Activated CD4-positive, alpha-beta T cell treated with anti-CD3 and anti-CD28 coated beads for 36 hours (primary cell): ENCODE measurements at regions not wholly inside any gene's neighbourhood (a gene's known extent, or its start where the extent isn't known, plus 50 kb on each side); places are given as distances from the start of the nearest gene placed in this dataset.
"Not testable (repeated sequence)": the region's sequence is repeated elsewhere in the genome, so short reads cannot be mapped to it uniquely, and the experiment has no call there.

Source experiments
- ATAC-seq: fragments of 200-7000 bp; cut with Tn5 transposase; one replicate; pipeline ENCODE4 v1.10.0; 2021; ENCODE audit warnings: mild to moderate bottlenecking, moderate library complexity
- CTCF ChIA-PET: fragments of 350-600 bp; sonication (Branson Sonifier 250); formaldehyde crosslinking; loops from one replicate; lab custom pipeline; 2021; ENCODE audit warnings: antibody characterized with exemption; lab: Charles Lee
- POLR2A ChIA-PET: fragments of 350-600 bp; sonication (Branson Sonifier 250); formaldehyde crosslinking; loops from one replicate; lab custom pipeline; 2021; ENCODE audit warnings: antibody characterized with exemption, inconsistent platforms; lab: Charles Lee
- DNase-seq: peaks from one replicate; pipeline ENCODE4 v3.0.0-alpha.2; 2020
- H3K27ac Mint-ChIP-seq: one replicate; pipeline ENCODE4 v1.8.0; 2021; ENCODE audit warnings: mixed read lengths
- H3K27me3 Mint-ChIP-seq: one replicate; pipeline ENCODE4 v1.8.0; 2021; ENCODE audit warnings: mixed read lengths
- H3K36me3 Mint-ChIP-seq: one replicate; pipeline ENCODE4 v1.8.0; 2021; ENCODE audit warnings: low read depth, mixed read lengths
- H3K4me1 Mint-ChIP-seq: one replicate; pipeline ENCODE4 v1.8.0; 2021; ENCODE audit warnings: mixed read lengths
- H3K4me3 Mint-ChIP-seq: one replicate; pipeline ENCODE4 v1.8.0; 2021; ENCODE audit warnings: mild to moderate bottlenecking, moderate library complexity, mixed read lengths
- H3K9me3 Mint-ChIP-seq: one replicate; pipeline ENCODE4 v1.8.0; 2021; ENCODE audit warnings: low read depth, mixed read lengths
- intact Hi-C, 2 experiments: fragments of 100-400 bp; cut with DNase I in 1 of 2; cut with micrococcal nuclease in 1 of 2; formaldehyde crosslinking; loops; one replicate each; pipeline versions ENCODE4 v1.14.2 to v1.15.1; 2022 to 2024; cut with DNase I, micrococcal nuclease

- H3K27ac Mint-ChIP-seq = no peak overlapping the region
- CTCF ChIA-PET = no interaction called here
- no peaks in the 10 kb centered on the region for H3K36me3 Mint-ChIP-seq
These were observed 131.5 kb downstream of the CCDC74A start for GRCh38 chr2:131659168-131659572.

GRCh38 chr2:131661101-131661782 lies 133.6 kb downstream of the CCDC74A start:
- POLR2A ChIA-PET, H3K36me3 Mint-ChIP-seq, ATAC-seq, H3K4me1 Mint-ChIP-seq, DNase-seq, H3K4me3 Mint-ChIP-seq, H3K27ac Mint-ChIP-seq, intact Hi-C loops, H3K9me3 Mint-ChIP-seq: not testable (repeated sequence)
- CTCF ChIA-PET = interaction anchor here (0.7 to 1.1 kb wide), 2 partner anchors 11 to 19 kb away, joined by 3 to 4 read pairs; no protein-coding TSS in a partner anchor
- peaks cover 32% of the 10 kb centered on the region for H3K27me3 Mint-ChIP-seq

More at GRCh38 chr2:131659168-131659572, 131.5 kb downstream of the CCDC74A start:
- Mint-ChIP-seq H3K4me3 (no peak overlapping the region), H3K27me3 (peaks cover 28% of the 10 kb centered on the region), H3K9me3 (no peaks in the 10 kb centered on the region), H3K4me1 (no peaks in the 10 kb centered on the region)
- ATAC-seq (no peak), DNase-seq (no peak)
- intact Hi-C loops = no loop called here
- POLR2A ChIA-PET = no interaction called here

- DNase-seq, ATAC-seq, H3K4me1 Mint-ChIP-seq, POLR2A ChIA-PET, intact Hi-C loops, H3K27ac Mint-ChIP-seq, H3K4me3 Mint-ChIP-seq, H3K36me3 Mint-ChIP-seq, H3K9me3 Mint-ChIP-seq: not testable (repeated sequence)
- peaks cover 33% of the 10 kb centered on the region for H3K27me3 Mint-ChIP-seq
- CTCF ChIA-PET = interaction anchor here (1.1 kb wide), 1 partner anchor 10 kb away, joined by 4 read pairs; no protein-coding TSS in a partner anchor
These were observed 134.3 kb downstream of the CCDC74A start for GRCh38 chr2:131661884-131662535.

- intact Hi-C loops, H3K36me3 Mint-ChIP-seq, ATAC-seq, DNase-seq, CTCF ChIA-PET, H3K9me3 Mint-ChIP-seq, H3K4me1 Mint-ChIP-seq, H3K4me3 Mint-ChIP-seq, H3K27ac Mint-ChIP-seq, POLR2A ChIA-PET: not testable (repeated sequence)
- peaks cover 33% of the 10 kb centered on the region for H3K27me3 Mint-ChIP-seq
These were observed 135.8 kb downstream of the CCDC74A start for GRCh38 chr2:131663501-131663900.

- H3K36me3 Mint-ChIP-seq, ATAC-seq, H3K4me3 Mint-ChIP-seq, H3K27ac Mint-ChIP-seq, POLR2A ChIA-PET, DNase-seq, H3K4me1 Mint-ChIP-seq, intact Hi-C loops, CTCF ChIA-PET, H3K9me3 Mint-ChIP-seq: not testable (repeated sequence)
- peaks cover 36% of the 10 kb centered on the region for H3K27me3 Mint-ChIP-seq
These were observed 138.0 kb downstream of the CCDC74A start for GRCh38 chr2:131665716-131666115.

GRCh38 chr2:131668794-131669540 lies 141.3 kb downstream of the CCDC74A start:
- peaks cover 23% of the 10 kb centered on the region for H3K27me3 Mint-ChIP-seq
- ATAC-seq, H3K4me1 Mint-ChIP-seq, POLR2A ChIA-PET, H3K4me3 Mint-ChIP-seq, CTCF ChIA-PET, DNase-seq, H3K36me3 Mint-ChIP-seq, H3K9me3 Mint-ChIP-seq, intact Hi-C loops, H3K27ac Mint-ChIP-seq: not testable (repeated sequence)

GRCh38 chr2:131671841-131672470 lies 144.3 kb downstream of the CCDC74A start:
- DNase-seq, POLR2A ChIA-PET, H3K27ac Mint-ChIP-seq, ATAC-seq, H3K9me3 Mint-ChIP-seq, H3K4me1 Mint-ChIP-seq, H3K4me3 Mint-ChIP-seq, H3K36me3 Mint-ChIP-seq: not testable (repeated sequence)
- CTCF ChIA-PET = interaction anchor here (0.9 to 4.3 kb wide), 9 partner anchors 10 to 518 kb away, joined by 3 to 19 read pairs (median 4); no protein-coding TSS in a partner anchor
- peaks cover 25% of the 10 kb centered on the region for H3K27me3 Mint-ChIP-seq
- intact Hi-C loops = loop anchor here (1.0 to 5.0 kb wide), 5 partner anchors 130 to 518 kb away; partner anchors contain the start of gene MZT2A (in 1 of the 2)

GRCh38 chr2:131672471-131673399 lies 145.0 kb downstream of the CCDC74A start:
- DNase-seq (peak; percentile 74), ATAC-seq (peak; percentile 95)
- H3K4me3 Mint-ChIP-seq = peak overlapping the region; percentile 19
- H3K4me1 Mint-ChIP-seq, H3K9me3 Mint-ChIP-seq, H3K27ac Mint-ChIP-seq, H3K36me3 Mint-ChIP-seq, POLR2A ChIA-PET: not testable (repeated sequence)
- CTCF ChIA-PET = interaction anchor here (0.7 to 4.3 kb wide), 13 partner anchors 9 to 519 kb away, joined by 3 to 19 read pairs (median 4); no protein-coding TSS in a partner anchor
- H3K27me3 Mint-ChIP-seq = peaks cover 27% of the 10 kb centered on the region
- intact Hi-C loops = loop anchor here (1.0 to 5.0 kb wide), 5 partner anchors 130 to 518 kb away; partner anchors contain the start of gene MZT2A (in 1 of the 2)

GRCh38 chr2:131673400-131674173 lies 145.9 kb downstream of the CCDC74A start:
- intact Hi-C loops = loop anchor here (1.0 to 5.0 kb wide), 7 partner anchors 9 to 519 kb away; partner anchors contain the start of gene MZT2A (in 1 of the 2)
- POLR2A ChIA-PET = no interaction called here

More at GRCh38 chr2:131673400-131674173, 145.9 kb downstream of the CCDC74A start:
- Mint-ChIP-seq H3K4me1 (peaks cover 2% of the 10 kb centered on the region), H3K27ac (no peak overlapping the region), H3K4me3 (peak overlapping the region; percentile 19), H3K9me3 (no peaks in the 10 kb centered on the region), H3K27me3 (peaks cover 23% of the 10 kb centered on the region), H3K36me3 (no peaks in the 10 kb centered on the region)
- ATAC-seq (peak; percentile 74), DNase-seq (peak; percentile 78)
- CTCF ChIA-PET = interaction anchor here (1.0 to 4.3 kb wide), 9 partner anchors 8 to 520 kb away, joined by 3 to 19 read pairs (median 4); no protein-coding TSS in a partner anchor
